ENCODE measurements at regions not wholly inside any gene's neighbourhood (a gene's known extent, or its start where the extent isn't known, plus 50 kb on each side); places are given as distances from the start of the nearest gene placed in this dataset.

DNA sequence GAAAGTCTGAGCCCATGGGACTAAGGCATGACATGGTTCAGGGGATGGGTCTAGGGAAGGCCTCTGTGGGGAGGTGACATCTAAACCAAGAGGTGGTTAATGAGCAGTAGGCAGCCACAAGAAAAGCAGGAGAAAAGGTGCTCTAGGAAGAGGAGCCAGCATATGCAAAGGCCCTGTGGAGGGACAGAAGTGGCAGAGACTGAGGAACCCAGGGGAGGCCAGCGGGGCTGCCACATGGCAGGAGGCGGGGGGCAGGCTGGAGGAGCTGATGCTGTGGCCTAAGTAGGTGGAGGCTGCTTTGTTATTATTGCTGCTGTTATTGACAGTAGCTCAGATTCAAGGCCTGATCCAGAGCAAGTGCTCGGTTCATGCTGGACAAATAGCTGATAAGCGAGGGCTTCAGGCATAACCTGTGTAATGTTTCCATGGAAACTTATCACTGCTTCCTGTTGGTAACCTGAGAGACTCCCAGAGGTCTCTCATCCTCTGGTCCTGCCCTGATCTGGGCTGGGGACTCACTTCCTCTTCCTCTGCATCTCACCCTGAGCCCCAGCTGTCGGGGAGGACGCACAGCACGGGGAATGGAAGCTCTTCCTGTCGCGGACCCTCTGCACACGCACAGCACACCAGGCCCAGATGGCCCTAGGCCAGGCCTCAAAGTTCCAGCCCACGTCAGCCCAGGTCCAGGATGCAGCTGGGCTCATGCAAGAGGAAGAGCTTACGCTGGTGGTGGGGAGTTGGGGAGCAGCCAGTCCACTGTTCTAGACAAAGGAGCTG is 75.2 kb upstream of the TP53I11 start:
- TF ChIP-seq, protein P1, sequence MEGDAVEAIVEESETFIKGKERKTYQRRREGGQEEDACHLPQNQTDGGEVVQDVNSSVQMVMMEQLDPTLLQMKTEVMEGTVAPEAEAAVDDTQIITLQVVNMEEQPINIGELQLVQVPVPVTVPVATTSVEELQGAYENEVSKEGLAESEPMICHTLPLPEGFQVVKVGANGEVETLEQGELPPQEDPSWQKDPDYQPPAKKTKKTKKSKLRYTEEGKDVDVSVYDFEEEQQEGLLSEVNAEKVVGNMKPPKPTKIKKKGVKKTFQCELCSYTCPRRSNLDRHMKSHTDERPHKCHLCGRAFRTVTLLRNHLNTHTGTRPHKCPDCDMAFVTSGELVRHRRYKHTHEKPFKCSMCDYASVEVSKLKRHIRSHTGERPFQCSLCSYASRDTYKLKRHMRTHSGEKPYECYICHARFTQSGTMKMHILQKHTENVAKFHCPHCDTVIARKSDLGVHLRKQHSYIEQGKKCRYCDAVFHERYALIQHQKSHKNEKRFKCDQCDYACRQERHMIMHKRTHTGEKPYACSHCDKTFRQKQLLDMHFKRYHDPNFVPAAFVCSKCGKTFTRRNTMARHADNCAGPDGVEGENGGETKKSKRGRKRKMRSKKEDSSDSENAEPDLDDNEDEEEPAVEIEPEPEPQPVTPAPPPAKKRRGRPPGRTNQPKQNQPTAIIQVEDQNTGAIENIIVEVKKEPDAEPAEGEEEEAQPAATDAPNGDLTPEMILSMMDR (IDR thresholded peaks at IDR 0.05; ENCODE audit: insufficient read depth, low read length, missing control alignments), result no peak
- ChIA-PET POLR2A (no interaction called here), CTCF (no interaction called here)
- no peak for DNase-seq (ENCODE audit: low read depth, low spot score)
- no peak overlapping the region for H3K4me3 ChIP-seq (ENCODE audit: low read depth, low read length)

DNA sequence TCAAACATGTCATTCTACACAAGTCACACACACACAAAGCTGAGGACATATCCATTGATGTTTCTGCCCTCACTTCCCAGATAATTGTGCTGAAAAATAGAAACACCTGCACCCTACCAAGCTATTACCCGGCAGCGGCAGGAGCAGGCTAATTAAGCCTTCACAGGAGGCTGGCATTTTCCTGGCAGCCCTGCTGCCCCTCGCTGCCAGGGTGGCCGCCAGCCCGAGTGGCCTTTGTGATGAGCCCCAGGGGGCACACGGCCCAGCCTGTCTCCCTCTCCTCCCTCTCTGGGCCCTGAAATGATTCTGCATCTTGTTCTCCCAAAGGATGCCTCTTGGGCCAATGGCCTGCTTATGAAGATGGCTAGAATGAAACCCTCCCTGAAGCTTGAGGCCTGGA is 76.2 kb upstream of the TP53I11 start:
- no peak overlapping the region for H3K4me3 ChIP-seq (ENCODE audit: low read depth, low read length)
- POLR2A ChIA-PET, result no interaction called here
- DNase-seq (ENCODE audit: low read depth, low spot score), result no peak
- CTCF ChIA-PET, result interaction anchor here (1.7 kb wide), 1 partner anchor 77 kb away, joined by 6 read pairs; no protein-coding TSS in a partner anchor
- TF ChIP-seq, protein P1 (IDR thresholded peaks at IDR 0.05; ENCODE audit: insufficient read depth, low read length, missing control alignments), result no peak

DNA sequence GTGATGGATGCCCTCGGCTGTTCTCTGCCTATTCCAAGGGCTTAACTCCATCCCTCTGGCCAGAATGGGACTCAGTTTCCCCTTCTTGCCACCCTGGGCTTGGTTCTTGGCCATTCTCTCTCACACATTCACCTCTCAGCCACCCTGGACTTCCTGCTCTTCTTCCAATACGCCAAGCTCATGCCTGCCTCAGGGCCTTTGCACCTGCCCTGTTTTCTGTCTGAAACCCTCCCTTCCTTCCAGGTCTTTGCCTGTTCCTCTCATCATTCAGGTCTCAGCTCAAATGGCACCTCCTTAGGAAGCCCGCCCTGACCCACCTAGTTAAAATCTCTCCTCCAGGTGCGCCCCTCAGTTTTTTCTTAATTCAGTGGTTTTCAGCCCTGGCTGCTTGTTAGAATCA is 76.6 kb upstream of the TP53I11 start:
- POLR2A ChIA-PET, result no interaction called here
- CTCF ChIA-PET, result interaction anchor here (1.7 kb wide), 1 partner anchor 76 kb away, joined by 6 read pairs; no protein-coding TSS in a partner anchor
- no peak for DNase-seq (ENCODE audit: low read depth, low spot score)
- H3K4me3 ChIP-seq (ENCODE audit: low read depth, low read length), result no peak overlapping the region
- TF ChIP-seq, protein P1 (IDR thresholded peaks at IDR 0.05; ENCODE audit: insufficient read depth, low read length, missing control alignments), result no peak

DNA sequence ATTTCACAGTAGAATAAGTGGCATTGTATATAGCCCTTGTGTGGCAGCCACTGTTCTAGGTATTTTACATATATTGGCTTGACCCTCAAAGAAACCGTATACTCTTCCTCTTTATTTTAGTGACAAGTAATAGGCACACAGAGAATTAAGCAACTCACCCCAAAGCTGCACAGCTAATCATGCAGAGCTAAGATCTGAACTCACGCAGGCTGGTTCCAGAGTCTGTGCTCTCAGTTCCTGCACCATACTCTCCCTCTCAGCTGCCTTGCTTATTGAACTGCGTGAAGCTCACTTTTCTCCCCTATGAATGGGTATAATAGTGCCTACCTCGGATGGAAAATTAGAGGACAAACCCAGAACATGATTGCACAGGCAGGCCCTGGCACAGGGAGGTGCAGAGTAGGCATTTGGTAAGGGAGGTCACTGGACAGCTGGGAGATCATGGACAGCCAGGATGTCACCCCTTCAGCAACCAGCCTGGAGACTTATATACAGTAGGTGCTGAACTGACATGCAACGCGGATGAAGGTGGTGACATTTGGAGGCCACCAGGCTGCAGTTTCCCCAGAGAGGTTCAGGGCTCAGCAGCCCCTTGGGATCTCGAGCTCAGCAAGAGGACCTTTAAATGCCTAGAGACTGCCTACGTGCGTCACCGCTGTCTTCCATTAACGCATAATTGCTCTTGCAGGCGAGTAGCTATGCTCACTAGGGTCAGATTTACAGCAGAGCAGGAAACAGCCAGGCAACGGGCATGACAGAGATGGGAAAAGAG is 78.4 kb upstream of the TP53I11 start:
- no peak overlapping the region for H3K4me3 ChIP-seq (ENCODE audit: low read depth, low read length)
- ChIA-PET CTCF (no interaction called here), POLR2A (no interaction called here)
- no peak for DNase-seq (ENCODE audit: low read depth, low spot score)
- TF ChIP-seq, protein P1 (IDR thresholded peaks at IDR 0.05; ENCODE audit: insufficient read depth, low read length, missing control alignments), result no peak

DNA sequence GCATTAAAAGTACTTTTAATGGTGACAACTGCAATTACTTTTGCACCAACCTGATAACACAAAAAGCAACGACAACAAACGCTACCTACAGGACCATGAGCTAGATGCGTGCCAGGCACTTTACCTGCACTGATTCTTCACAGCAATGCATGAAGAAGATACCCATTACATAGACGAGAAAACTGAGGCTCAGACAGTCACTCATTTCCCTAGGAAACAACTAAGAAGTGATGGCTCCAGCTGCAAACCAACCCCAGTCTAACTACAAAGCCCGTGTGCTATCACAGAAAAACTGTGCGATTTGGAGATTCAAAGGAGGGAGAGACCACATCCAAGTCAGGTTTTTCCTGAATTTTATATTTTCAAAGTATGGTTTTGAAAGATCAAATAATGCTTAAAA is 80.1 kb upstream of the TP53I11 start:
- no peak for DNase-seq (ENCODE audit: low read depth, low spot score)
- ChIA-PET CTCF (no interaction called here), POLR2A (no interaction called here)
- TF ChIP-seq, protein P1 (IDR thresholded peaks at IDR 0.05; ENCODE audit: insufficient read depth, low read length, missing control alignments), result no peak
- no peak overlapping the region for H3K4me3 ChIP-seq (ENCODE audit: low read depth, low read length)

DNA sequence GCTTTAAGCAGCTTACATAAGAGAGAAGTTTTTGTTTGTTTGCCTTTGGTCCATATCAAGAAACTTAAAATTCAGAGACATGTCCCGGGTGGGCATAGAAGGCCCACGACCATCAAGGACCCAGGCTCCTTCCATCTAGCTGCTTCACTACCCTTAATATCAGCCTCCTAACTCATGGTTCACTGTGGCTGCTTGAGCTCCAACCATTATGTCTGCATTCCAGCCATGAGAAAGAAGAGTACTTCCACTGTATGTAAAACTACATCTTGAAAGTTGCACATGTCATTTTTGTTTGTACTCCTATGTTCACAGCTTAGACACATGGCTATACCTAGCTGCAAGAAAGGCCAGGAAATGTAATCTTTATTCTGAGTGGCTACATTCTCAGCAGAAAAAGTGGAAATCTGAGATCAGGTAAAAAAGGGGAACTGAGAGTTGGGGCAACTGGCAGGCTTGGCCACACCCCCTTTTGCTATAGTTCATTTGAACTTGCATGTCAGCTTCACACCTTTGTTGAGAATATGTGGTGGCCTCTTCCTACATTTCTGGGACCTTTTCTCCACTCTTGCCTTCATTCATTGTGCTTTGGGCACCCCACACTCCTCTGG is 81.3 kb upstream of the TP53I11 start:
- no peak overlapping the region for H3K4me3 ChIP-seq (ENCODE audit: low read depth, low read length)
- CTCF ChIA-PET, result interaction anchor here (0.7 kb wide), 1 partner anchor 73 kb away, joined by 3 read pairs; no protein-coding TSS in a partner anchor
- TF ChIP-seq, protein P1 (IDR thresholded peaks at IDR 0.05; ENCODE audit: insufficient read depth, low read length, missing control alignments), result no peak
- POLR2A ChIA-PET, result no interaction called here
- DNase-seq (ENCODE audit: low read depth, low spot score), result no peak

Data from AG04449 (cell line).